ENCODE measurements at regions not wholly inside any gene's neighbourhood (a gene's known extent, or its start where the extent isn't known, plus 50 kb on each side); places are given as distances from the start of the nearest gene placed in this dataset.

DNA sequence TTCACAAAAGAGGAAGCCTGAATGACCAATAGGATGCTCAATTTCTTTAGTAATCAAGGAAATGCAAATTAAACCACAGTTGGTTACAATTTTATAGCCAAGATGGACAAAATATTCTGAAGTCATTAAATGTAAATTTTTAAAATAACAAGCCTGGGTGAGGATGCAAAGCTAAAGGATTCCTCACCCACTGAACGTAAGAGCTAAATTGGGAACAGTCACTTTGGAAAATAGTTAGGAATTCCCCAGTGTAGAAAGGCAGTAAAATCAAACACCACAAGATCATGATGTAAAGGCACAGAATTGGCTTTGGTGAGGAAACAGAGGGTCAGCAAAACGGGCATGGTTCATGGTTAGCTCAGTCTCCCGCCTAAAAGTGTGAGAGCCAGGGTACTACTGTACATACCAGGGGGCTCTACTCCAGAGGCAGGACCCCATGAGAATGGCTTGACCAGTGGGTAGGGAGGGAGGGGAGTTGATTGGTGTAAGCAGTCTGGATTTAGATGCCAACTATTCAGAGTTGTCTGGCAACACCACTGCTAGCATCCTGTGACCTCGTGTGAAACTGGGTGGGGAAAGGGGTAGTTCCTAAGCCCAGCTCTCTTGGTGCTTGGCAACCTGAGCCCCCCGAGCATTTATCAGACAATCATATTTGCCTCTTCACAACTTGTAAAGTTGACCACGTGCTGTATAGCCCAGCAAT lies 213.4 kb upstream of the EGLN3 start:
- Histone ChIP-seq H3K4me1 (ENCODE audit: low read depth, poor library complexity, severe bottlenecking) (no peaks in the 10 kb centered on the region), H3K4me3 (IDR thresholded peaks at IDR 0.05; ENCODE audit: insufficient read depth, low read depth, low read length) (no peak overlapping the region), H4K20me1 (ENCODE audit: insufficient read depth) (no peaks in the 10 kb centered on the region), H3K79me2 (ENCODE audit: insufficient read depth, low read depth) (no peaks in the 10 kb centered on the region), H3K9ac (no peak overlapping the region), H3K27ac (no peak overlapping the region), H2AFZ (ENCODE audit: low read depth) (no peak overlapping the region), H3K4me2 (no peak overlapping the region), H3K36me3 (ENCODE audit: insufficient read depth) (no peaks in the 10 kb centered on the region), H3K27me3 (ENCODE audit: insufficient read depth, low read depth) (no peaks in the 10 kb centered on the region)
- no peak for TF ChIP-seq CTCF (conservative IDR thresholded peaks at IDR 0.05; ENCODE audit: low read depth, low read length)

DNA sequence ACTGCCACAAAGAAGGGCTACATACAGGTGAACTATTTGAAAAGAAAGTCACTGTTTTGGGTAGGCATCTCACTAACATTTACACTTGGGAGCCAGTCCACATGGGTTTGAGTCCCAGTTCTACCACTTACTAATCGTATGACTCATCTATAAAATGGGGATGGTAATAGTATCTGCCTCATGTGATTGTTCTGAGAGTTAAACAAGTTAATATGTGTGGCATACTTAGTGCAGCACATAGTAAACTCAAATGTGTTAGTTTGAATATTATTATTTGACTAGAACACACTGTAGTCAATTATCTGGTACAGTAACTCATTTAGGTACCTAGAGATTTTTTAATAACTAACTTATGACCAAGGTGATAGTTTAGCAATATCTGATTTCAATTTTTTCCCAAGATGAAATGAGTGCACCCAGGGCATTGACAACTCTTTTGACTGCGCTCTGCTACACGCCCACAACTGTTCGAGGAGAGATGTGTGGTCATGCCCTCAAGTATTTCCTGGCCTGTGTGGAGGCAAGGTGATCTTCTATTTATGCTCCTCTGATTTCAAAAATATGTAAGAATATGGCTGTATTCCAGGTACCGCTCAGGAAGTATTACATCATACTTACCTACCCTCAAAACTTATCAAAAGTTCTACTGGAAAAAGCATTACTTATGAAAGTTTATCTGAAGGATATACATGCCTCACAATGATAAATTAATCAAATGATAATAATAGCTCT lies 210.6 kb upstream of the EGLN3 start:
- no peaks in the 10 kb centered on the region for H3K27me3 ChIP-seq (ENCODE audit: insufficient read depth, low read depth)
- no peaks in the 10 kb centered on the region for H3K36me3 ChIP-seq (ENCODE audit: insufficient read depth)
- TF ChIP-seq CTCF (conservative IDR thresholded peaks at IDR 0.05; ENCODE audit: low read depth, low read length), result no peak
- H3K79me2 ChIP-seq (ENCODE audit: insufficient read depth, low read depth), result no peaks in the 10 kb centered on the region
- no peak overlapping the region for H3K27ac ChIP-seq
- no peak overlapping the region for H3K9ac ChIP-seq
- H3K4me1 ChIP-seq (ENCODE audit: low read depth, poor library complexity, severe bottlenecking), result no peaks in the 10 kb centered on the region
- no peaks in the 10 kb centered on the region for H4K20me1 ChIP-seq (ENCODE audit: insufficient read depth)
- no peak overlapping the region for H3K4me3 ChIP-seq (IDR thresholded peaks at IDR 0.05; ENCODE audit: insufficient read depth, low read depth, low read length)
- H3K4me2 ChIP-seq, result no peak overlapping the region
- no peak overlapping the region for H2AFZ ChIP-seq (ENCODE audit: low read depth)

DNA sequence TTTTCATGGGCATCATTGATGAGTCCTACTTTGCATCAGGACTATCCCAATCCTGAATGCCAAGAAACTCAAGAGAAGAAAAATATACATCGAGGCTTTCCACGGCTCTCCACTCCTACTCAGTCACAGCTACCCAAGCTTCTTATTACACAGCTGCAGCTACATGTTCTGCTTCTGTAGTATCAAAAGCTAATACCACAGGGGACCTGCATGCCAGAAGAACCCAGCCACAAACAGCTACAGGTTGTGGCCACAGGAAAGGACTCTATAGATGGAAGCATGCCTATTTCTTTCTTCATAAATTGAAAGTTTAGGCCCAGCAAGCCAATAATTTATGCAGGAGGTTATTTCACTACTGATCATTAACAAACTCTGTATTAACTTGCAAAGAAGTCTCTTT lies 209.7 kb upstream of the EGLN3 start:
- H3K27ac ChIP-seq, result no peak overlapping the region
- no peak overlapping the region for H3K9ac ChIP-seq
- H3K4me2 ChIP-seq, result no peak overlapping the region
- H3K79me2 ChIP-seq (ENCODE audit: insufficient read depth, low read depth), result no peaks in the 10 kb centered on the region
- H3K27me3 ChIP-seq (ENCODE audit: insufficient read depth, low read depth), result no peaks in the 10 kb centered on the region
- TF ChIP-seq CTCF (conservative IDR thresholded peaks at IDR 0.05; ENCODE audit: low read depth, low read length), result no peak
- H2AFZ ChIP-seq (ENCODE audit: low read depth), result no peak overlapping the region
- H3K36me3 ChIP-seq (ENCODE audit: insufficient read depth), result no peaks in the 10 kb centered on the region
- H4K20me1 ChIP-seq (ENCODE audit: insufficient read depth), result no peaks in the 10 kb centered on the region
- no peak overlapping the region for H3K4me3 ChIP-seq (IDR thresholded peaks at IDR 0.05; ENCODE audit: insufficient read depth, low read depth, low read length)
- H3K4me1 ChIP-seq (ENCODE audit: low read depth, poor library complexity, severe bottlenecking), result no peaks in the 10 kb centered on the region

- Histone ChIP-seq H3K79me2 (ENCODE audit: insufficient read depth, low read depth) (no peaks in the 10 kb centered on the region), H3K27ac (no peak overlapping the region), H2AFZ (ENCODE audit: low read depth) (no peak overlapping the region), H3K4me1 (ENCODE audit: low read depth, poor library complexity, severe bottlenecking) (no peaks in the 10 kb centered on the region), H4K20me1 (ENCODE audit: insufficient read depth) (no peaks in the 10 kb centered on the region), H3K4me3 (IDR thresholded peaks at IDR 0.05; ENCODE audit: insufficient read depth, low read depth, low read length) (no peak overlapping the region), H3K36me3 (ENCODE audit: insufficient read depth) (no peaks in the 10 kb centered on the region), H3K4me2 (no peak overlapping the region), H3K9ac (no peak overlapping the region), H3K27me3 (ENCODE audit: insufficient read depth, low read depth) (no peaks in the 10 kb centered on the region)
- no peak for TF ChIP-seq CTCF (conservative IDR thresholded peaks at IDR 0.05; ENCODE audit: low read depth, low read length)
Measured at GRCh38 chr14:34157651-34158050, 206.8 kb upstream of the EGLN3 start.

All from KMS-11 (cell line).